Heart left ventricle (tissue), 16 donors: ENCODE measurements at regions not wholly inside any gene's neighbourhood (a gene's known extent, or its start where the extent isn't known, plus 50 kb on each side); places are given as distances from the start of the nearest gene placed in this dataset.

ENCODE experiments used
- ATAC-seq, 4 donors: fragments of 200-7000 bp; cut with Tn5 transposase; one replicate each; pipeline ENCODE4 v1.9.1; 2020 to 2022; ENCODE audit warnings: moderate library complexity in 4 of 4, mild to moderate bottlenecking in 3 of 4, moderate number of reproducible peaks in 1 of 4
- DNase-seq, 5 donors: peaks; one replicate each; pipeline ENCODE4 v3.0.0-alpha.2; 2020
- H3K27ac ChIP-seq, 12 donors: fragments of 200-600 bp; sonication (generic) in 4 of 12; one replicate each; pipeline versions ENCODE4 v1.5.0 to v1.8.0; 2016 to 2022; ENCODE audit warnings: mild to moderate bottlenecking in 2 of 12
- H3K27me3 ChIP-seq, 9 donors: fragments of 200-600 bp; sonication (generic) in 2 of 9; one replicate each; pipeline versions ENCODE4 v1.5.1 to v1.8.0; 2016 to 2022; ENCODE audit warnings: mild to moderate bottlenecking in 3 of 9
- H3K36me3 ChIP-seq, 9 donors: fragments of 200-600 bp; sonication (generic) in 2 of 9; one replicate each; pipeline versions ENCODE4 v1.5.0 to v1.8.0; 2018 to 2022; ENCODE audit warnings: mild to moderate bottlenecking in 2 of 9
- H3K4me1 ChIP-seq, 12 donors: fragments of 200-600 bp; sonication (generic) in 4 of 12; one replicate each; pipeline versions ENCODE4 v1.5.0 to v1.8.0; 2016 to 2022; ENCODE audit warnings: mild to moderate bottlenecking in 3 of 12
- H3K4me3 ChIP-seq, 12 donors: fragments of 200-600 bp; sonication (generic) in 4 of 12; one replicate each; pipeline versions ENCODE4 v1.5.0 to v1.8.0; 2017 to 2022; ENCODE audit warnings: mild to moderate bottlenecking in 9 of 12, moderate library complexity in 4 of 12
- H3K9me3 ChIP-seq, 12 donors: fragments of 200-600 bp; sonication (generic) in 4 of 12; one replicate each; pipeline versions ENCODE4 v1.5.0 to v1.8.0; 2016 to 2022; ENCODE audit warnings: mild to moderate bottlenecking in 1 of 12
- POLR2A ChIP-seq, 2 donors: fragments of 450-650 bp; IDR thresholded peaks; one replicate each; pipeline ENCODE4 v1.6.1; 2017; ENCODE audit warnings: antibody characterized with exemption in 2 of 2, mild to moderate bottlenecking in 2 of 2, moderate library complexity in 2 of 2
- WGBS, 4 donors: extraction: QIAGEN DNeasy Blood & Tissue Kit in 2 of 4; methylation state at CpG; one replicate each; pipeline versions ENCODE4 v1.1.5 to v1.1.7; 2013 to 2018; 5-methylcytosine and 5-hydroxymethylcytosine counted together
- intact Hi-C, 10 donors: fragments of 100-400 bp; cut with DNase I; formaldehyde crosslinking; loops; one replicate each; pipeline versions ENCODE4 v1.11.1 to v1.14.2; 2022
- TF ChIP-seq, protein P1 (sequence below), 12 donors: fragments of 200-600 bp; sonication (generic) in 4 of 12; IDR thresholded peaks; one replicate each; pipeline versions ENCODE4 v1.5.0 to v1.8.0; 2018 to 2022; ENCODE audit warnings: antibody characterized with exemption in 12 of 12, mild to moderate bottlenecking in 5 of 12
- donor health status: ischemic (EF 13 %, LVEDD 7.1; RV severe dilation, severe dysfunction).
- donor health status: healthy with polysubstance abuse.
- donor health status: DM: no; HTN: yes; CAD: no.
- donor health status: DM: no; HTN: no; CAD: no.
- donor health status: ischemic (EF 25% LVEDD 6.9; RV normal size, moderate dysfunction).
- donor health status: ischemic (EF 25% LVEDD 5.7; RV mildly dilated, moderate dysfunction).
- donor health status: healthy.
- donor health status: DM: yes; HTN: yes; CAD: no.
- donor health status: ischemic (EF 35%, LVEDD 5.7; RV mildly dilated, moderate dysfunction).
- donor health status: nonischemic (EF 11% LVEDD 7.7; RV severe dilation, severe dysfunction).
- donor health status: DM: yes; HTN: yes; CAD: no.
- donor health status: PGD.
- donor health status: ischemic (EF 29% LVEDD 5.4; RV normal size, mild dysfunction).
- donor health status: nonischemic (EF 23%, LVEDD 6.1; RV moderate dilation, normal function).

DNA sequence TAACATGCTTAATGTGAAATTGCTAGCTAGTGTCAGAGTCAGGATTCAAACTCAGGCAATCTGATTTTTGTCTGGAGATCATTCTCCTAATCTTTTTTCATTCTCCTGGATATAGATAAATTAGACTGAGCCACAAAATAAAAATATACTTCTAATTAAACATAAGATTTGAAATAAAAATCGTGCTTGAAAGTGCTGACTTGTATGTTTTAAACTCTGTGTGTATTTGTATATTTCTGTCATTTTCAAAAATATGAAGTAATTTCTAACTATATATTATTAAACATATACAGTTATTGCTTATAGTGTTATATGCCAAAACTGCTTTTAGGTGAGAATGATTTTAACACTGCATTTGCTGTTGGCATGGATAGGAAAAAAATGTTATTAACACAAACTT lies 239.4 kb downstream of the KCNJ2 start:
- Histone ChIP-seq H3K4me3 (no peak overlapping the region), H3K27ac (no peak overlapping the region), H3K9me3 (no peaks in the 10 kb centered on the region), H3K36me3 (no peaks in the 10 kb centered on the region), H3K27me3 (no peaks in the 10 kb centered on the region), H3K4me1 (peaks cover 0 to 25% (median 0%) of the 10 kb centered on the region in 12 donors)
- ATAC-seq (no peak), DNase-seq (no peak)
- TF ChIP-seq POLR2A (IDR thresholded peaks at IDR 0.05): no peak
- TF ChIP-seq, protein P1, sequence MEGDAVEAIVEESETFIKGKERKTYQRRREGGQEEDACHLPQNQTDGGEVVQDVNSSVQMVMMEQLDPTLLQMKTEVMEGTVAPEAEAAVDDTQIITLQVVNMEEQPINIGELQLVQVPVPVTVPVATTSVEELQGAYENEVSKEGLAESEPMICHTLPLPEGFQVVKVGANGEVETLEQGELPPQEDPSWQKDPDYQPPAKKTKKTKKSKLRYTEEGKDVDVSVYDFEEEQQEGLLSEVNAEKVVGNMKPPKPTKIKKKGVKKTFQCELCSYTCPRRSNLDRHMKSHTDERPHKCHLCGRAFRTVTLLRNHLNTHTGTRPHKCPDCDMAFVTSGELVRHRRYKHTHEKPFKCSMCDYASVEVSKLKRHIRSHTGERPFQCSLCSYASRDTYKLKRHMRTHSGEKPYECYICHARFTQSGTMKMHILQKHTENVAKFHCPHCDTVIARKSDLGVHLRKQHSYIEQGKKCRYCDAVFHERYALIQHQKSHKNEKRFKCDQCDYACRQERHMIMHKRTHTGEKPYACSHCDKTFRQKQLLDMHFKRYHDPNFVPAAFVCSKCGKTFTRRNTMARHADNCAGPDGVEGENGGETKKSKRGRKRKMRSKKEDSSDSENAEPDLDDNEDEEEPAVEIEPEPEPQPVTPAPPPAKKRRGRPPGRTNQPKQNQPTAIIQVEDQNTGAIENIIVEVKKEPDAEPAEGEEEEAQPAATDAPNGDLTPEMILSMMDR (IDR thresholded peaks at IDR 0.05): no peak
- intact Hi-C loops: no loop called here
- WGBS, 4 donors: 78 to 88% (median 82%) methylated on average over 1 of the region's 1 CpG

DNA sequence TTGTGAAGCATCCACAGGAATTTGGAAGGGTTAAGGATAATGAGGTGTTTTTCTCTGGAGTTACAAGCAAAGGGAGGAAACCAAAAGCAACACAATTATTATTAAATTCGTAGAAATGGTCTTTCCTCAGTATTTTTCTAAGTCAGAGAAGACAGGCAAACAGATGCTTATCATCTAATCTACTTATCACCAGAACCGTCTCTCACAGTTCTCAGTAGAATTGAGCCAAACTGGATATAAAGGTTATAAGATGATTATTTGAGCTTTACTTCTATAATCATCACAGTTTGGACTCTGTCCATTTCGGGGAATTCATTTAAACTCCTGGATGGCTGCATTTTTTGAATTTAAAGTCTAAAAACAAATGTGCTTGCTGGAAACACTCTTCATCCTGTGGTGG lies 245.0 kb downstream of the KCNJ2 start:
- ATAC-seq (no peak), DNase-seq (no peak)
- 64 to 69% (median 66%) methylated on average over 3 of the region's 3 CpGs for WGBS, 4 donors
- Histone ChIP-seq H3K27ac (no peak overlapping the region), H3K27me3 (no peaks in the 10 kb centered on the region), H3K36me3 (no peaks in the 10 kb centered on the region), H3K4me3 (no peak overlapping the region), H3K4me1 (no peaks in the 10 kb centered on the region), H3K9me3 (no peaks in the 10 kb centered on the region)
- intact Hi-C loops: no loop called here
- TF ChIP-seq, protein P1 (IDR thresholded peaks at IDR 0.05): no peak
- no peak for TF ChIP-seq POLR2A (IDR thresholded peaks at IDR 0.05)

DNA sequence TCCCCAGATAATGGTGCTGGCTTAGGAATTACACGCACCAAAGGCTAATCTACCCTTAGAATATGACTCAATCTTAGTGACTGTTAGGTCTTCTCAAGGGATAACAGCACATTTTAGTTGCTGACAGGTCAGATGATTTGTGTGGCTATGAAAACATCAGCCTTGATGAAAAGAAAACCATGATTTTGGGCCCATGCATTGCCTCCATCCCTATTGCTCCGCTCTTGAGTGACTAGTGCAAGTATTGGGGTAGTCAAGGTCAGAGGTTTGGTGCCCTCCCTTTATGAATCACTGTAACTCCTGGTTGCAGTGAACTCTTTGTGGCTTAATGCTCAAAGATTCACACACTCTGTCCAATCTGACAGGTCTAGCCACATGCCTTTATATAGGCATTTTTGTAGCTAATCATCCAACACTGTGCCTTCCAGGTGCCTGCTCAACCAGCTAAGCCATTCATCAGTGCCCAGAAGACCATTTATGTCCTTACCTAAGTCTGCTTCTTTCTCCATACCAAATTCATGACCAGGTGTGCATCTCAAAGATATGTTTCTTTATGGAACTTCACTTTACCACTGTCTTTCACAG lies 251.6 kb downstream of the KCNJ2 start:
- no peak for TF ChIP-seq POLR2A (IDR thresholded peaks at IDR 0.05)
- TF ChIP-seq, protein P1 (IDR thresholded peaks at IDR 0.05): no peak
- Histone ChIP-seq H3K36me3 (no peaks in the 10 kb centered on the region), H3K27ac (no peak overlapping the region), H3K9me3 (no peaks in the 10 kb centered on the region), H3K27me3 (no peaks in the 10 kb centered on the region), H3K4me3 (no peak overlapping the region), H3K4me1 (peaks cover 0 to 22% (median 0%) of the 10 kb centered on the region in 12 donors)
- intact Hi-C loops: no loop called here
- DNase-seq (no peak), ATAC-seq (no peak)
- 92 to 98% (median 94%) methylated on average over 2 of the region's 2 CpGs for WGBS, 4 donors

DNA sequence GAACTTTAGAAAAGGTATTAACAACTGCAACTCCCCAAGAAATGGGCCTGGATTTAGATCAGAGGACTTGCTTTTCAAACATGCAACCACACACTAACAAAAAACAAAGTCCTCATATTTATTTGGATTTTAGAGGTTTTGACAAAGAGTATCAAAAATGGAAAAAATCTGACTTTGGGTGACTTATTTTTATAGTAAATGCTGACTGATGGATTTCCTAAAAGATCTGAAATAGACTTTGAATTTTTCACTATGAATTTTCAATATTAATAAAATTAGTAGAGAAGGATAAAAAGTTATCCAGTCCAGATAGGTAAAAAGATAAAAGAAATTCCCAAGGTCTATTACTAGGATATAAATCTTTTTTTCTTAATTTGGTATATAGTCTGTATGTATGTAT lies 253.5 kb downstream of the KCNJ2 start:
- H3K27ac ChIP-seq: no peak overlapping the region
- intact Hi-C loops: no loop called here
- ATAC-seq: no peak
- H3K4me3 ChIP-seq: no peak overlapping the region
- peaks cover 0 to 22% (median 0%) of the 10 kb centered on the region in 12 donors for H3K4me1 ChIP-seq
- H3K9me3 ChIP-seq: no peaks in the 10 kb centered on the region
- DNase-seq: no peak
- no peaks in the 10 kb centered on the region for H3K36me3 ChIP-seq
- TF ChIP-seq, protein P1 (IDR thresholded peaks at IDR 0.05): no peak
- TF ChIP-seq POLR2A (IDR thresholded peaks at IDR 0.05): no peak
- H3K27me3 ChIP-seq: no peaks in the 10 kb centered on the region
